Superior temporal gyrus (tissue), 1 donor: ENCODE measurements at regions not wholly inside any gene's neighbourhood (a gene's known extent, or its start where the extent isn't known, plus 50 kb on each side); places are given as distances from the start of the nearest gene placed in this dataset.
A peak's percentile ranks its signal among the peaks of the same experiment; 100 is the strongest.
"Not testable (repeated sequence)": the region's sequence is repeated elsewhere in the genome, so short reads cannot be mapped to it uniquely, and the experiment has no call there.

Source experiments
- DNase-seq: peaks from one replicate; pipeline ENCODE4 v3.0.0-alpha.2; 2016; ENCODE audit errors: extremely low spot score

DNA sequence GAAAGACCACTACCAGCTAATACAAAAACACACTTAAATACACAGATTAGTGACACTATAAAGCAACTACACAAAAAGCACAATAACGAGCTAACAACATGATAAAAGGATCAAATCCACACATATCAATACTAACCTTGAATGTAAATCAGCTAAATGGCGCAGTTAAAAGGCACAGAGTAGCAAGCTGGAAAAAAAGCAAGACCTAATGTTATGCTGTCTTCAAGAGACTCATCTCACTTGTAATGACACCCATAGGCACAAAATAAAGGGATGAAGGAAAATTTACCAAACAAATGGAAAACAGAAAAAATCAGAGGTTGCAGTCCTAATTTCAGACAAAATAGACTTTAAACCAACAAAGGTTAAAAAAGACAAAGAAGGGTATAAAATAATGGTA lies 86.3 kb downstream of the NUS1 start:
- DNase-seq: no peak

DNA sequence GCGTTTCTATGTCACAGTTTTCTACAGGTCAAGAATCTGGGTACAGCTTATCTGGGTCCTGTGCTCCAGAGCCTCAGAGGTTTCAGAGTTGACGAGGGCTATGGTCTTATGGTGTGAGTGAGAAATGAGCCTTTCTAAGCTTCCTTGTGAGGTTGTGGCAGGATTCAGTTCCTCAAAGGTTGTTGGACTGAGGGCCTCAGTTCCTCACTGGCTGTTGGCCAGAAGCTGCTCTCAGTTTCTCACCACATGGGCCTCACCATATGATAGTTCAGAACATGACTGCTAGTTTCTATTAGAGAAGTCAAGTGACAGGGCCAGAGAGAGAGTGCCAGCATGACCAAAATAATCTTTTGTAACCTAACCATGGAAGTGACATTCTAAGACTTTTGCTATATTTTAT lies 96.1 kb downstream of the NUS1 start:
- no peak for DNase-seq

DNA sequence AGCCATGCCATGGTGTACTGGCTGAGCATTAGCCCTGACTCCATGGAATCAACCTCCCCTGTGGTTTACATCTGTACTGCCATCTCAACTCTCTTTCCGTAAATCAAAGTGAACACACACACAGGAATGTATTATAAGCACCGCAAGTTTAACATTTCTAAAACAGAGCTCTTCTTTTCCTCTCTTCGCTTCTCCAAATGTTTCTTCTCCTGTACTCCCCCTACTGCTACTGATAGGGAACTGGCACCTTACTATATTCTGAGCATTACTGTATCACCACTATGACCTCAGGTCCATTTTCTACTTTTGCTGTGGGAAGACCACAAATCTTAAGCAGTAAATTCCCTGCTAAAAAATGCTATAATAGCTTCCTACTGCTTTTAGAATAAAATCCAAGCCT lies 101.2 kb downstream of the NUS1 start:
- no peak for DNase-seq

DNA sequence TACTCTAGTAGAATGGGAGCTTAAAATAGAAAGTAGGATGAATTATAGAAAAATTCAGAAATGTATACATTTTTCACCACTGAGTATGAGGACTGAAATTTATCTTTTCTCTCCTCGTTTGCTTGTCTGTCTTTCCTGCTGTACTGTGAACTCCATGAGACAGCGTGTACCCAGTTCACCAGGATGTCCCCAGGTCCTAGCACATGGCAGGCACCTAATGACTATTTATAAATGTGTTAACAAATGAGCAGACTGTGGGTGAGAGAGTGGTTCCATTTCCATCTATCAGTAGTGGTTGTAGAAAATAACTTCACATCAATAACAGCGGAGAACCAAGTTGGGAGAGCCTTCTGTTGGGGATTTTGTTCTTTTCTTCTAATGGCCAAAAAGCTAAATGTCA lies 106.3 kb downstream of the NUS1 start:
- DNase-seq: no peak

DNA sequence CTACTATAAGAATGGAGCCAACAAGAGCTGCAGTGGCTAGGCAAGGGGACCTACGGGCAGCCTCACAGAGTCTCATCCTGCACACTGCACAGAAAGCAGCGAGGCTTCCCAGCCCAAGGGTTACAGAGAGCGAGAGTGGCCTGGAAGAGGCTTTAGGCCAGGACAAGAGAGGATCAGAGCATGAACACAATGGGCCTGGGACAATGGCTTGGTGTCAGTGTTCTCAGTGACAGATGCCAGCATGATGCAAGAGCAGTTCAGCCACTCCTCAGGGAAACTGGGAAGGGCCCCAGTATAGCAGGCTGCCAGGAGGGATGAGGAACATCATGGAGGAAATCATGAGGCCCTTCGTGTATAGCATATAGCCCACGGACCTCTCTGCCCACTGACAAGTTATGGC lies 108.0 kb downstream of the NUS1 start:
- DNase-seq: peak; percentile 36

DNA sequence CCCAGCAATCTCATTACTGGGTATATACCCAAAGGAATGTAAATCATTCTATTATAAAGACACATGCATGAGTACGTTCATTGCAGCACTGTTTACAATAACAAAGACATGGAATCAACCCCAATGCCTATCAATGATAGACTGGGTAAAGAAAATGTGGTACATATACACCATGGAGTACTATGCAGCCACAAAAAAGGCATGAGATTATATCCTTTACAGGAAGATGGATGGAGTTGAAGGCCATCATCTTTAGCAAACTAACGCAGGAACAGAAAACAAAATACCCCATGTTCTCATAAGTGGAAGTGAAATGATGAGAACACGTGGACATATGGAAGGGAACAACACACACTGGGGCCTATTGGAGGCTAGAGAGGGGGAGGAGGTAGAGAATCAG lies 115.7 kb downstream of the NUS1 start:
- no peak for DNase-seq

DNA sequence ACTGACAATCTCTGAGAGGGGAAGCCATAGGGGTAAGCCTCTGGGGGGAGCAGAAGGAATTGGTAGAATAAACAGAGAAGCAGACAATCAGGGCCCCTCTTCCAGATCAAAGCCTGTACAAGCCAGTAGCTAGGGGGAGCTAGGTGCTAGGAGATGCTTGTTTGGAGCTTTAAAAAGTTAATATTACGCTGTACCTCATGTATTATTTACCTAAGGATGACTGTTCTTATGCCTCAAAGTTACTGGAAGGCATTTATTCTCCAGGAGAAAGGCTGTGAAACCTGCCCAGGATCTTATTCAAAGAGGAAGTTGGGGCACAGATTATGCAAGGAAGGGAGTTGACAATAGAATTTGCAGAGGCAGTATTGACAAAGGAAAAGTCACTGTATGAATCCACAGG lies 111.8 kb upstream of the SLC35F1 start:
- DNase-seq: peak; percentile 6

DNA sequence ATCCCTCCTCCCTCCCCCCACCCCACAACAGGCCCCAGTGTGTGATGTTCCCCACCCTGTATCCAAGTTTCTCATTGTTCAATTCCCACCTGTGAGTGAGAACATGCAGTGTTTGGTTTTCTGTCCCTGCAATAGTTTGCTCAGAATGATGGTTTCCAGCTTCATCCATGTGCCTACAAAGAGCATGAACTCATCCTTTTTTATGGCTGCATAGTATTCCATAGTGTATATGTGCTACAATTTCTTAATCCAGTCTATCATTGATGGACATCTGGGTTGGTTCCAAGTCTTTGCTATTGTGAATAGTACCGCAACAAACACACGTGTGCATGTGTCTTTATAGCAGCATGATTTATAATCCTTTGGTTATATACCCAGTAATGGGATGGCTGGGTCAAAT lies 108.2 kb upstream of the SLC35F1 start:
- not testable (repeated sequence) for DNase-seq

DNA sequence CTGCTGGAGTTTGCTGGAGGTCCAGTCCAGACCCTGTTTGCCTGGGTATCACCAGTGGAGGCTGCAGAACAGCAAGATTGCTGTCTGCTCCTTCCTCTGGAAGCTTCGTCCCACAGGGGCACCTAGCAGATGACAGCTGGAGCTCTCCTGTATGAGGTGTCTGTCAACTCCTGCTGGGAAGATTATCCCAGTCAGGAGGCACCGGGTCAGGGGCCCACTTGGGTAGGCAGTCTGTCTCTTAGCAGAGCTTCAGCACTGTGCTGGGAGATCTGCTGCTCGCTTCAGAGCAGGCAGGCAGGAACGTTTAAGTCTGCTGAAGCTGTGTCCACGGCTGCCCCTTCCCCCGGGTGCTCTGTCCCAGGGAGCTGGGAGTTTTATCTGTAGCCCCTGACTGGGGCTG lies 96.8 kb upstream of the SLC35F1 start:
- DNase-seq: no peak

DNA sequence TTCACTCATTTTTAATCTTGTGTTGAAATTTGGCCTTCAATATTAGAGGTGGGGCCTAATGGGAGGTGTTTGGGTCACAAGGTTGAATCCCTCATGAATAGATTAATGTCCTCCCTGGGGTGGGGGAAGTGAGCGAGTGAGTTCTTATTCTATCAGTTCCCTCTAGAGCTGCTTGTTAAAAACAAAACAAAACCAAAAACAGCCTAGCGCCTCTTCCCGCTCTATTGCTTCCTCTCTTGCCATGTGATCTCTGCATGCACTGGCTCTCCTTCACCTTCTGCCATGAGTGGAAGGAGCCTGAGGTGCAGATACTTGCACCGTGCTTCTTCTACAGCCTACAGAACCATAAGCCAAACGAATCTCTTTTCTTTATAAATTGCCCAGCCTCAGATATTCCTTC lies 89.6 kb upstream of the SLC35F1 start:
- DNase-seq: no peak

DNA sequence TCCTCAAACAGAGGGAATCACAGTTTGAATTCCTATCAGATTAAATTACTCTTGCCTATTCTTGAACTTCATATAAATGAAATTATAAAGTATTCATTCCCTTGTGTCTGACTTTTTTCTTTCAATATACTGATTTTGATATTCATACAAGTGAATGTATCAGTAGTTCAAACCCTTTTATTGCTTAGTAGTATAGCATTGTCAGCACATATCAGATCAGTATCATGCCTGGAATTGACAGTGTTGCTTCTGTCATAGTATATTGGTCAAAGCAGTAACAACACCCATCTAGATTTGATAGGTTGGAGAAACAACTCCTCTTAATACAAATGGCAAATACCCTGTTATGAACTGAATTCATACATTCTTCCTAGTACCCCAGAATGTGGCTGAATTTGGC lies 89.1 kb upstream of the SLC35F1 start:
- DNase-seq: no peak

DNA sequence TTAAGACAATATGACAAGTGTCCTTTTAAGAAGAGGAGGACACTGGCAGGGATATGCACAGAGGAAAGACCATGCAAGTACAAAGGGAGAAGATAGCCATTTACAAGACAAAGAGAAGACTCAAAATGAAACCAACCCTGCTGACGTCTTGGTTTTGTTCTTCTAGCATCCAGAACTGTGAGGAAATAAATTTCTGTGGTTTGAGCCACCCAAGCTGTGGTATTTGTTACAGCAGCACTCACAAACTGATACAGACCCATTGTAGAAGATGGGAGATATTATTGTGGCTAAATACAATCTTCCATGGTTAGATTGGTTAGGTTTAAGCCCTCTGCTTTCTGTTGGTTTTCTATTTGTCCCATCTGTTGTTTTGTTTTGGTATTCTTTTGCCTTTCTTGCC lies 88.6 kb upstream of the SLC35F1 start:
- DNase-seq: no peak

DNA sequence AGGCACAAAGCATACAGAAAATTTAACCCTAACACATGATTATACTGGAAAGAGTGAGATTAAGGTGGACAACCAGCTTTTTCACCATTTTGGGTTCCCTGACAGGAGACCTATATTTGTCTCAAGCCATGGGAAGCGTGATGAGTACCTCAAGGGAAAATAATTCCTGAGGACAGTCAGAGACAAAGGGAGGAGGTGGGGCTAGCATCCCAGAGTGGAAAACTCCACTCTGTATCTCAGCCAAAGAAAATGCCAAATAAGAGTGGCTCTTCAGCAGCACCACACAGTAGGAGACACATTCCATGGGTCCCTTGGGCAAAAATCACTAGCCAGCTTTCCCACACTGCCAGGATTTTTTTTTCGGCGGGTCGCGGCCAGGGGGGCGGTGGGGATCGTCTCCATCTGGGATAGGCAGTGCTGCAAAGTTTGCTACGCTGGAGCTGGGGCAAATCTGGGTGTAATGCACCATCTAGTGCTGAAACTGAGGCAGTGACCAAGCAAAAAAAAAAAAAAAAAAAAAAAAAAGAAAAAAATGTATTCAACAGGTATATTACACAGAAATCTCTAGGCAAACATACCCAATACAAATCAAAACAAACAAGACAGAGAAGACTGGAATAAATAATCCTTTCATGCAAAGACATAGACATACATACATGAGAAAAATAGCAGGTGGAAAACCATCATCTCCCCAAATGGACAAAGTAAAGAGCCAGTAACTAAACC lies 77.3 kb upstream of the SLC35F1 start:
- no peak for DNase-seq

DNA sequence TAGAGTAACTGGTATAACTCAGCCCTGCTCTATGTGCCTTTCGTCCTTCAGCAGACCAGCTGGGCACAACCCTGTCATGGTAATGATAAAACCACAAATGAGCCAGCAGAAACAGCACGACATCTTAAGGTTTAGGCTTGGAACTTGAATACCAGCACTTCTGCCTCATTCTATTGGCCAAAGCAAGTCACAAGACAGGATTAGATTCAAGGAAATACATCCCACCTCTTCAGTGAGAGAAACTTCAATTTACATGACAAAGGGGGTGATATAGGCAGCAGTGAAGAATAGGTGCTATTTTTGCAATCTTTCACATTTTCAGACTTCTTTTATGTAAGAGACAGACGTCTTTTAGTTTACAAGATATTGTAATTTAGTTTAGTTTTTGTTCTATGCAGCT lies 69.8 kb upstream of the SLC35F1 start:
- no peak for DNase-seq

DNA sequence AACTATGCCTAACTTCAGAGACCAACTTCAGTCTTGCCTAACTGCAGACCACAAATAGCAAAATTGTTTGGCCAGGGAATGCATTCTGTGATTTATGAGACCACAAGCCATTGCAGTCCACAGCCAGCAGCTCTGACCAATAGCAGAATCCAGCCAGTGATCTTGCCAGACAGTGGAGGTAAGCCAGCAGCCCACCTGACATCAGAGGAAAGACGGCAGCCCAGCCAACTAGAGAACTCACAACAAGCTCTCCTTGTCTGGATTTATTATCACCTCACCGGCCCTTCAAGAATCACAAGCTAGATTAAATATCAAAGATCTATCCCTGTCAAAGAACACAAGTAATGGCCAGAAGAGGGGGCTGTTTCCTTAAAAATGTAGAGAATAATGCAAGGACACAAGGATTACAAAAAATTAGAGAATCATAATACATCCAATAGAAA lies 66.5 kb upstream of the SLC35F1 start:
- peak; percentile 24 for DNase-seq

DNA sequence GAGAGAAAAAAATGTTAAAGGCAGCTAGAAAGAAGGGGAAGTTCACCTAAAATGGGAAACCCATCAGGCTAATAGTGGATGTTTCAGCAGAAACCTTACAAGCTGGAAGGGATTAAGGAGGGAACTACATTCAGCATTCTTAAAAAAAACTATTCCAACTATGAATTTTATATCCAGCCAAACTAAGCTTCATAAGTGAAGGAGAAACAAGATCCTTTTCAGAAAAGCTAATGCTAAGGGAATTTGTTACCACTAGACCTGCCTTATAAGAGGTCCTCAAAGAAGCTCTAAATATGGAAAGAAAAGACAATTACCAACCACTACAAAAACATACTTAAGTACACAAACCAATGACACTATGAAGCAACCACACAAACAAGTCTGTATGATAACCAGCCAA lies 59.2 kb upstream of the SLC35F1 start:
- DNase-seq: no peak

DNA sequence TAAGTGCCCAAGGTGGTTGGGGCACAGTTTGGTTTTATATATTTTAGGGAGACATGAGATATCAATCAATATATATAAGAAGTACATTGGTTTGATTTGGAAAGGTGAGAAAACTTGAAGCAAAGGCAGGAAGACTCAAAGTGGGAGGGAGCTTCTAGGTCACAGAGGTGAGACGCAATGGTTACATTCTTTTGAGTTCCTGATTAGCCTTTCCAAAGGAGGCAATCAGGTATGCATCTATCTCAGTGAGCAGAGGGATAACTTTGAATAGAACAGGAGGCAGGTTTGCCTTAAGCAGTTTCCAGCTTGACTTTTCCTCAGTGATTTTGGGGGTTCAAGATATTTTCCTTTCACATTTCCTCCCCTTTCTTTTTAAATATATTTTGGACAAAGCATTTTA lies 58.0 kb upstream of the SLC35F1 start:
- DNase-seq: no peak
